DMS53 (cell line): ENCODE measurements at regions not wholly inside any gene's neighbourhood (a gene's known extent, or its start where the extent isn't known, plus 50 kb on each side); places are given as distances from the start of the nearest gene placed in this dataset.
"Not testable (repeated sequence)": the region's sequence is repeated elsewhere in the genome, so short reads cannot be mapped to it uniquely, and the experiment has no call there.

Experiments used
- DNase-seq: peaks from one replicate; lab custom pipeline; 2025; lab: John Stamatoyannopoulos, UW

GRCh38 chr14:86196471-86196870 lies 666.5 kb downstream of the FLRT2 start:
- no peak for DNase-seq

GRCh38 chr14:86193756-86194155 lies 663.8 kb downstream of the FLRT2 start:
- no peak for DNase-seq

GRCh38 chr14:86179980-86180379 lies 650.0 kb downstream of the FLRT2 start:
- no peak for DNase-seq

GRCh38 chr14:86168371-86168770 lies 638.4 kb downstream of the FLRT2 start:
- DNase-seq = no peak

GRCh38 chr14:86166541-86166940 lies 636.6 kb downstream of the FLRT2 start:
- peak; percentile 3 for DNase-seq

- peak; percentile 32 for DNase-seq
Measured at GRCh38 chr14:86153480-86153879, 623.5 kb downstream of the FLRT2 start.

GRCh38 chr14:86143248-86143647 lies 613.3 kb downstream of the FLRT2 start:
- no peak for DNase-seq

GRCh38 chr14:86141966-86142365 lies 612.0 kb downstream of the FLRT2 start:
- DNase-seq = no peak

- DNase-seq = no peak
Measured at GRCh38 chr14:86129426-86129825, 599.5 kb downstream of the FLRT2 start.

- no peak for DNase-seq
Measured at GRCh38 chr14:86124328-86124727, 594.4 kb downstream of the FLRT2 start.

GRCh38 chr14:86115972-86116371 lies 586.0 kb downstream of the FLRT2 start:
- DNase-seq = no peak

- DNase-seq = not testable (repeated sequence)
Measured at GRCh38 chr14:86110871-86111270, 580.9 kb downstream of the FLRT2 start.

- no peak for DNase-seq
Measured at GRCh38 chr14:86104691-86105265, 574.8 kb downstream of the FLRT2 start.

GRCh38 chr14:86094512-86094911 lies 564.6 kb downstream of the FLRT2 start:
- no peak for DNase-seq

- peak; percentile 26 for DNase-seq
Measured at GRCh38 chr14:86091811-86092210, 561.9 kb downstream of the FLRT2 start.

- DNase-seq = no peak
Measured at GRCh38 chr14:86088156-86088555, 558.2 kb downstream of the FLRT2 start.

- no peak for DNase-seq
Measured at GRCh38 chr14:86087377-86087776, 557.4 kb downstream of the FLRT2 start.

GRCh38 chr14:86086962-86087361 lies 557.0 kb downstream of the FLRT2 start:
- no peak for DNase-seq

- no peak for DNase-seq
Measured at GRCh38 chr14:86084097-86084496, 554.2 kb downstream of the FLRT2 start.

- DNase-seq = no peak
Measured at GRCh38 chr14:86083616-86084015, 553.7 kb downstream of the FLRT2 start.

GRCh38 chr14:86072116-86072894 lies 542.4 kb downstream of the FLRT2 start:
- DNase-seq = no peak

GRCh38 chr14:86066651-86067050 lies 536.7 kb downstream of the FLRT2 start:
- no peak for DNase-seq

- DNase-seq = no peak
Measured at GRCh38 chr14:86065407-86065806, 535.5 kb downstream of the FLRT2 start.

GRCh38 chr14:86064595-86064994 lies 534.7 kb downstream of the FLRT2 start:
- DNase-seq = not testable (repeated sequence)
